Kidney capillary endothelial cell (primary cell): ENCODE measurements at regions not wholly inside any gene's neighbourhood (a gene's known extent, or its start where the extent isn't known, plus 50 kb on each side); places are given as distances from the start of the nearest gene placed in this dataset.
"Not testable (repeated sequence)": the region's sequence is repeated elsewhere in the genome, so short reads cannot be mapped to it uniquely, and the experiment has no call there.

Experiments
- DNase-seq: peaks from one replicate; pipeline ENCODE4 v3.0.0-alpha.2; 2018; ENCODE audit warnings: low spot score

GRCh38 chrX:139200346-139200745 lies 330.2 kb upstream of the F9 start:
- no peak for DNase-seq

DNA sequence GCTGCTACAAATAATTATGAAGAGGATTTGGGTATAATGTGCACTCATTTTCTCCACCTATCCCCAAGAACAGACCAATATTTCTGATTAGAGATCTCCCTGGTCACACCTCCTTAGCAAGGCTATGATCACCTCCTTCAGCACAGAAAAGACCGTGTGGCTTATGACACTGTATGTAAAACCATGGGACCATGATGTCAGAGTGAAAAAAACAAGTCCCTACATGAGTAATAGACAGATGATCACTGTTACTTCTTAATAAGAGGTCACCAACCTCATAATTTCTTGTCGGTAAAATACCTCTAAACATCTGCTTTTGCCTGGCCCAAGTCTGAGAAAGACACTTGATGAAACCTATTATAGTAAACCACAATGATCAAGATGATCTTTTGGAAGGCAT lies 330.6 kb upstream of the F9 start:
- DNase-seq = no peak

- no peak for DNase-seq
Measured at GRCh38 chrX:139198936-139199335, 331.6 kb upstream of the F9 start.

DNA sequence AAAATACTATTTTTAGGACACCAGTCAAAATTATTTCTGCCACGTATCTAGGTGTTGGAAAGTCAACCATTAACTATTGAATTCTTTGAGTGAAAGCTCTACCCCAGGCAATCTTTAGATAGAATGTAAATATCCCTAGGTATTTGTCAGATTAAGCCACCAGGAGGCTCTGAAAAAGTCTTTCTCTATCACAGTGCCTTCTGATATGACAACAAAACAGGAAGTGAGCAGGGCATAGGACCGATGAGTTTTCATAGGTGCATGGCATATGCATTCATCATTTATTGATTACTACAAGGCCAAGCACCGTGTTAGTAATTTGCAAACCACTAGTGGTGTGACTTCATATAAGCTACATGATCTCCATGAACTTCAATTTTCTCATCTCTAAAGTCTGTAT lies 333.6 kb upstream of the F9 start:
- DNase-seq = no peak

GRCh38 chrX:139194571-139195280 lies 335.8 kb upstream of the F9 start:
- peak; percentile 68 for DNase-seq

- no peak for DNase-seq
Measured at GRCh38 chrX:139192386-139192961, 338.1 kb upstream of the F9 start.

GRCh38 chrX:139191746-139192385 lies 338.7 kb upstream of the F9 start:
- no peak for DNase-seq

DNA sequence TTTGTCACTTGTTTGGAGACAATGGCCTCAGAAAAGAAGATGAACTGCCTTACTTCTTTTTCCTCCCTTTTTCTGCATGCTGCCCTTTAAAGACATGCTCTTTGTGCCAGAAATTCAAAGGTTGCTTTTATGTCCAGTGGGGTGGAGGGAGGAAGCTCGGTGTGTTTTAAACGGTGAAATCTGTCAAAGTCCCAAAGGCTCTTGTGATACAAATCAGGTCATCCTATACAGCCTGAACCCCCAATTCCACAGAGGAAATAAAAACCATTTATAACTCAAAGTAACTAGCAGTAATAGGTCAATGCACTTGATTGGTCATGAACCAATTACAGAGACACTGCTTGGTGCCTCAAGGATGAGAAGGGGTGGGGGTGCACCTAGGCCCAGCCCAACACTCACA lies 339.3 kb upstream of the F9 start:
- DNase-seq = no peak

DNA sequence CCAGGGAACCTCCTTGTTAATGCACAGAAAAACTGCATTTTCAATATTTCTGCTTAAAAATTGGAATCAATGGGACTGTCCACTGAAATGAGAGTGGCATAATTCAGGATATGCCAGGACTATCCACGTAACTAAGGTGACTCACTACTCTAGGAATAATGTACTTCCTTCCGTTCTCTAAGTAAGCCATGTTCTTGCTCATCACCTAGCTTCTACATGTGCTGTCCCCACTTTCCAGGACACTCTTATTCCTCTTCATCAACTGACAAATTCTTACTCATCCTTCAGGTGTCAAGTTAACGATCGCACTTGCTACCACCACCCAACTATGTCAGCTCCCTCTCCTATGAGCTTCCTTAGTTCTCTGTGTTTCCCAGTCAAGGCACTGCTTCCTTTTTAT lies 342.8 kb upstream of the F9 start:
- no peak for DNase-seq

GRCh38 chrX:139186991-139187390 lies 343.5 kb upstream of the F9 start:
- no peak for DNase-seq

- no peak for DNase-seq
Measured at GRCh38 chrX:139179592-139179991, 350.9 kb upstream of the F9 start.

- DNase-seq = no peak
Measured at GRCh38 chrX:139178980-139179379, 351.6 kb upstream of the F9 start.

DNA sequence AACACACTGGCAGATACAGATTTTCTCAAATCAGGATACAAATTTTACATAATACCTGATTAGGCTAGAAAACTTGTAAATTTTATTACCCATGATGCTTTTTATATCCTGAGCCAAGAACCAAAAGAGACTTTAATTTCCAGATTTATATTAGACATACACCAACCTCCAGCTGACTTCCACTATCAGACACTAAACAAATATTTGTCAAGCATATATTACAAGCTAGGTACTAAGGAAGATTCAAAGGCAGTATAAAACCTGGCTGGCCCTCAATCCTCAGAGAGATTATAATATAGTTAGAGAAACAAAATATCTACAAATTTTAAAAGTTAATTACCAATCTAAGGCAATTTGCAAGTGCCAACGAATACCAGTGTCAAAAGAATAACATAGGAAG lies 357.8 kb upstream of the F9 start:
- no peak for DNase-seq

GRCh38 chrX:139170526-139171173 lies 359.9 kb upstream of the F9 start:
- no peak for DNase-seq

- no peak for DNase-seq
Measured at GRCh38 chrX:139167282-139167681, 363.3 kb upstream of the F9 start.

GRCh38 chrX:139158256-139158655 lies 372.3 kb upstream of the F9 start:
- DNase-seq = no peak

DNA sequence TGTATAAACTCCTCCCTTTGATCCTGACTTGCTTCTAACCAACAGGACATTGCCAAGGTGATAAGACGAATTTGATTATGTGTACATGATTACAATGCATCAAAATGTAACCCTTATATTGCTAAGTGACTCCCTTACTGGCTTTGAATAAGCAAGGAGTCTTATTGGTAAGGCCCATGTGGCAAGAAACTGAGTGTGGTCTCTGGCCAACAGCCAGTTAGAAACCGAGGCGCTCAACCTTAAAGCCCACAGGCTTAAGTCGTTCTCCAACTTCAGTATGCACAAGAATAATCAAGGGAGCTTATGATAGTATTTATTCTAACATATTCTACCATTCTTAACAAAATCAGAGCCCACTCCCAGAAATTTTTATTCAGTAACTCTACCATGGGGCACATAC lies 374.2 kb upstream of the F9 start:
- no peak for DNase-seq

DNA sequence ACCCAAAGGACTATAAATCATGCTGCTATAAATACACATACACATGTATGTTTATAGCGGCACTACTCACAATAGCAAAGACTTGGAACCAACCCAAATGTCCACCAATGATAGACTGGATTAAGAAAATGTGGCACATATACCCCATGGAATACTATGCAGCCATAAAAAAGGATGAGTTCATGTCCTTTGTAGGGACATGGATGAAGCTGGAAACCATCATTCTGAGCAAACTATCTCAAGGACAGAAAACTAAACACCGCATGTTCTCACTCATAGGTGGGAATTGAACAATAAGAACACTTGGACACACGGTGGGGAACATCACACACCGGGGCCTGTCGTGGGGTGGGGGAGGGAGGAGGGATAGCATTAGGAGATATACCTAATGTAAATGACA lies 383.9 kb upstream of the F9 start:
- DNase-seq = not testable (repeated sequence)

GRCh38 chrX:139141370-139141769 lies 389.2 kb upstream of the F9 start:
- no peak for DNase-seq

DNA sequence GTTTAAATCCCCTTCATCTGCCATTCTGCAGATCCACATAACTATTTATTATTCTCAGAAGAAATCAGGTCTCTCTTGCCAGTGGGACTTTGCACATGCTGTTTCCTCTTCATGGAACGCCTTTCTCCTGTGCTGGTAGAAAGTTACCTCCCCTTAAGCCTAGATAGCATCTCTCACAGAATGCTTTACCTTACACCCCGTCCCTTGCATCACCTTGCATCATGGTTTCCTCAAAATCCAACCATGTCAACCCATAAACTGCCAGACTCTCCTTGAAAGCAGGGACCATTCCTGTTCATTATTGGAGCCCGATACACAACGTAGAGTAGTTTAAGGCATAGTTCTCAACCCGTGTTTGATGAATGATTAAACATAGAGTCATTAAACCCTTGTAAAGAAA lies 396.2 kb upstream of the F9 start:
- DNase-seq = no peak

DNA sequence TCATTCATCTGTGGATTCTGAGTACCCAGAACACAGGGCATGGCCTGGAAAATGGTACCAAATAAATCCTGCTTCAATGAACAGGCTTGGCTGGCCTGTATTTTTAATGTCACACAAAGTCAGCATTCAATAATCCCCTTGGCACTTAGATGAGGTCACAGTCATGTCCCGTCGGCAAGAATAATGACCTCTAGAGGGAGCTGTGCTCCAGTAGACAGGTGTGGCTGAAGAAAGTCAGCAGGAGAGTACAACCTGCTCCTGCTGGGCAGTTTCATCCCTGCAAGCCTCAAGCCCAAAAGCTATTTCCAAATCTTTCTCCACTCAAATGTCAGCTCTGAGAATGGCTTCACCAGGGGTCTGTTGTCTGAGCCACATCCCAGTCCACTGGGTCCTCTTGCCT lies 404.0 kb upstream of the F9 start:
- peak; percentile 23 for DNase-seq

GRCh38 chrX:139125916-139126315 lies 404.6 kb upstream of the F9 start:
- no peak for DNase-seq

- DNase-seq = no peak
Measured at GRCh38 chrX:139121616-139122286, 408.8 kb upstream of the F9 start.
